Transverse colon (tissue), 4 donors: ENCODE measurements at regions not wholly inside any gene's neighbourhood (a gene's known extent, or its start where the extent isn't known, plus 50 kb on each side); places are given as distances from the start of the nearest gene placed in this dataset.

Experiments used
- CTCF ChIP-seq, 5 experiments: fragments of 200-600 bp in 3 of 5; fragments of 450-650 bp in 2 of 5; sonication (generic) in 3 of 5; IDR thresholded peaks; 1 replicate in 2 of 5; 2 replicates in 3 of 5; pipeline ENCODE4 v1.5.1; 2016 to 2017; ENCODE audit warnings: antibody characterized with exemption in 5 of 5, inconsistent platforms in 3 of 5, mild to moderate bottlenecking in 2 of 5, moderate library complexity in 1 of 5
- EP300 ChIP-seq: sonication (generic); formaldehyde crosslinking; IDR thresholded peaks from one replicate; pipeline ENCODE4 v1.6.1; 2017; ENCODE audit warnings: antibody characterized with exemption, low read depth
- POLR2A ChIP-seq: fragments of 450-650 bp; IDR thresholded peaks from one replicate; pipeline ENCODE4 v1.6.1; 2016; ENCODE audit warnings: antibody characterized with exemption, mild to moderate bottlenecking, moderate library complexity
- POLR2AphosphoS5 ChIP-seq, 3 donors: sonication (generic); formaldehyde crosslinking; IDR thresholded peaks; one replicate each; pipeline ENCODE4 v1.6.1; 2016; ENCODE audit warnings: antibody characterized with exemption in 3 of 3

- TF ChIP-seq CTCF (IDR thresholded peaks at IDR 0.05), result no peak
- TF ChIP-seq POLR2A, result no peak
- TF ChIP-seq POLR2AphosphoS5 (IDR thresholded peaks at IDR 0.05), result no peak
- TF ChIP-seq EP300, result no peak
Observed at GRCh38 chr10:128823201-128823600, 643.8 kb upstream of the MGMT start.
